ENCODE measurements at regions not wholly inside any gene's neighbourhood (a gene's known extent, or its start where the extent isn't known, plus 50 kb on each side); places are given as distances from the start of the nearest gene placed in this dataset.

DNA sequence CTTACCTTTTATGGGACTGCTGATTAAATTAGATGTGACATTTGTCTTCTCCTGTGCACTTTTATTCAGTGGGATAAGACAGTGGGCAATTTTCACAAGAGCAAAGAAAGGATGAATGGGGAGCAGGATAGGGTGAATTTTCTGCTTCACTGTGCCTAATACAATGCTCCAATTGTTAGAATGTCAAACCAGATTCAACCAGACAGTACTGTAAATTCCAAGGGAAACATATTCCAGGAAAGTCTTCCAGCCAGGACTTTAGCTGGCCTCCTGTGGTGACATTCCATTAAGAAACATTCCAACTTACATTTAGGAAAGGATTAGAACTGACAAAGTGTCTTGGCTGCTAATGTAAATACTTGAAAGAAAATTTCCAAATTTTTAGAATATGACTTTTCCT lies 100.1 kb upstream of the PROK2 start:
- DNase-seq (ENCODE audit: low read depth in 3 of 3, low spot score in 1 of 3): no peak

DNA sequence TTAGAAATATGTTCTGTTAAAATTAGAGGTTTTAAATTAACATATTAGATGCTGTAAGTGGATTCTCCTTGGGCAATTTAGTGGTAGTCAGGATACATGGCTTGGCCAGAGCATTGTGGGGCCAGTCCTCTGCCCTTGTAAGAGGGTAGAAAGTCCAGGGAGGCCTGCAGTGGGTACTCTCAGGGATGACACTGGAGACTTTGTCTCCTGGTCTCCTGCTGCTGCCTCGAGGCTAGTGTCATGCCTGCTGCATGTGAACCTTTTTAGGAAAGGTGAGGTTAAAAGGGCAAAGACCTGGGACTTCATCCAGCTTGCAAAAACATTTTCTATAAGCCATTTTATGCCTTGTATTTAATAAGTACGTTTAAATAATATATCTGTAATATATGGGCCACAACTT lies 96.8 kb upstream of the PROK2 start:
- DNase-seq (ENCODE audit: low read depth in 3 of 3, low spot score in 1 of 3): no peak

- DNase-seq (ENCODE audit: low read depth in 3 of 3, low spot score in 1 of 3): no peak
Measured at GRCh38 chr3:71881041-71881440, 96.1 kb upstream of the PROK2 start.

- DNase-seq (ENCODE audit: low read depth in 3 of 3, low spot score in 1 of 3): no peak
Measured at GRCh38 chr3:71879089-71879488, 94.1 kb upstream of the PROK2 start.

DNA sequence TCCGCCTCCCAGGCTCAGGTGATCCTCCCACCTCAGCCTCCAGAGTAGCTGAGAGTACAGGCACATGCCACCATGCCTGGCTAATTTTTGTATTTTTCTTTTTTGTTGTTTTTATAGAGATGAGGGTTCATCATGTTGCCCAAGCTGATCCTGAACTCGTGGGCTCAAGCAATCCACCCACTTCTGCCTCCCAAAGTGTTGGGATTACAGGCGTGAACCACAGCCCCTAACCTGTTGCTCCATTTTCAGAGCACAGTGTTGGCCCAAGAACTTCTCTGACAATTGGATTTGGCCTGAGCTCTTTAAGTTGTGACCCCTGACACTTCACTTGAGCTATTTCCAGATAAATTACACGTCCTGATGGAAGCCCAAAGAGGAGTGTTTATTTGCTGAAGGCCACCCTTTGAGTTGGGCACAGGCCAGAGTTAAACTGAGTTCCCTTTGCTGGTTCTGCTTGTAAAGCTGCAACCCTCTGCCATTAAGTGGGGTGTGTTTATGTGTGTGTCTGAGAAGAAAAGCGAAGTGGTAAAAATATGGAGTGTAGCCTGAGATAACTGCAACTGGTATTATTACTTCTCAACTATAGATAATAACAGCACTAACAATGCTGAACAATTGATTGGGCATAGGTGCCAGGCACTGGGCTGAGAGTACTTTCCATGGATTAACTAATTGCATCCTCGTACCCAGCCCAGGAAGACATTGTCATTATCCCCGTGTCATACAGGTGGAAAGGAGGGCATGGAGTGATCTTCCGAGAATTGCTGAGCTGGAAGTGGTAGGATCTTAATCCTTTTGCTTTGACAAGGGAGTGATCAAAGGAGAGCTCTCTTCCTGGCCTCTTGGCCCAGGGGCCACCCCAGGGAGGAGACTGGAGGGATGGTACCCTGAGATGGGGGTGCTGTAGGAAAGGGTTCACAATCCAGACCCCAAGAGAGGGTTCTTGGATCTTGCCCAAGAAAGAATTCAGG lies 91.5 kb upstream of the PROK2 start:
- DNase-seq (ENCODE audit: low read depth in 3 of 3, low spot score in 1 of 3): no peak

- DNase-seq (ENCODE audit: low read depth in 3 of 3, low spot score in 1 of 3): peak; percentile 27 to 77 (median 53)
Measured at GRCh38 chr3:71875461-71875947, 90.6 kb upstream of the PROK2 start.

GRCh38 chr3:71874618-71875017 lies 89.7 kb upstream of the PROK2 start:
- no peak for DNase-seq (ENCODE audit: low read depth in 3 of 3, low spot score in 1 of 3)

GRCh38 chr3:71873093-71873611 lies 88.2 kb upstream of the PROK2 start:
- DNase-seq (ENCODE audit: low read depth in 3 of 3, low spot score in 1 of 3): no peak

GRCh38 chr3:71872256-71872655 lies 87.3 kb upstream of the PROK2 start:
- no peak for DNase-seq (ENCODE audit: low read depth in 3 of 3, low spot score in 1 of 3)

GRCh38 chr3:71870966-71871512 lies 86.1 kb upstream of the PROK2 start:
- DNase-seq (ENCODE audit: low read depth in 3 of 3, low spot score in 1 of 3): no peak

GRCh38 chr3:71868876-71869275 lies 83.9 kb upstream of the PROK2 start:
- DNase-seq (ENCODE audit: low read depth in 3 of 3, low spot score in 1 of 3): no peak

DNA sequence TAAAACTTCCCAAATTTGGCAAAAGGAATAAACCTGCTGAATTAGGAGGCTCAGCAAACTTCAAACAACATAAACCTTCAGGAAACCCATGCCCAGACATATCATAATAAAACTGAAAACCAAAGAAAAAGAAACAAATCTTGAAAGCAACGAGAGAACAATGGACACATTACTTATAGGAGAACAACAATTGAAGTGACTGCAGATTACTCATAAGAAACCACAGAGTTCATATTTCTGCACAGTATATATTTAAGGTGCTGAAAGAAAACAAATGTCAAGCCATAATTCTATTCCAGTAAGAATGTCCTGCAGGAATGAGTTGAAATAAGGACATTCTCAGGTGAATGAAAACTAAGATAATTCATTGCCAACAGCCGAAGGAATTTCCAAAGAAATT lies 80.8 kb upstream of the PROK2 start:
- DNase-seq (ENCODE audit: low read depth in 3 of 3, low spot score in 1 of 3): no peak

GRCh38 chr3:71863563-71864190 lies 78.7 kb upstream of the PROK2 start:
- no peak for DNase-seq (ENCODE audit: low read depth in 3 of 3, low spot score in 1 of 3)

DNA sequence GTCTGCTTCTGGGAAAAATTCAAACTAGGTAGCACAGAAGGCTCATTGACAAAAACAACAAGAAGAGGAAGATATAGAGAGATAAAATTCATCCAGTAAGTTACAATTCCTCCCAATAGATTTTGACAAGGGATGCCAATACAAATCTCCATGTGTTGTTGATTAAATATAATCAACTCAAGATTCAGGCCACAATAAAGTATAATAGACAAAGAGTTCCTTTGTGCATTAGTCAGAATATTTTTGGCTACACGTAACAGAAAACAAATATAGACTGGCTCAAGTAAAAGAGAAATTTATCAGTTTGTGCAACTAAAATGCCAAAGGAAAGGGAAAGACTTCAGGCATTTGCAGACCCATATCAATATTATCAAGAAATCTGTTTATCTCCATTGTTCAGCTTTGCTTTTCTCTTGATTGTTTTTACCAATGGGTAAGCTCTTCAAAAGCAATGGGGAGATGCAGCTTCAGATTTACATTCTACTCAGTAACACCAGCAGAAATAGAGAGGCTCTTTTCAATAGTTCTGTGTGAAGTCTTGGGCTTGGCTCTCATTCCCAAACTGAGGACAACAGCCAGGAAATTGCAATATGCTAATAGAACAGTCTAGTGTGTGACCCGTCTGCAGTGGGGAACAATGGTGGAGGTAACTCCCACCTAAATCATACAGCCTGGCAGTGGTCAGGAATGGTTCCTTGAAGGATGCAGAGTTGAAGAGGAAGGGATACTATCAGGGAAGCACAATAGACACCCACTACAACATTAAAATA lies 77.6 kb upstream of the PROK2 start:
- DNase-seq (ENCODE audit: low read depth in 3 of 3, low spot score in 1 of 3): no peak

- no peak for DNase-seq (ENCODE audit: low read depth in 3 of 3, low spot score in 1 of 3)
Measured at GRCh38 chr3:71859123-71859519, 74.2 kb upstream of the PROK2 start.

DNA sequence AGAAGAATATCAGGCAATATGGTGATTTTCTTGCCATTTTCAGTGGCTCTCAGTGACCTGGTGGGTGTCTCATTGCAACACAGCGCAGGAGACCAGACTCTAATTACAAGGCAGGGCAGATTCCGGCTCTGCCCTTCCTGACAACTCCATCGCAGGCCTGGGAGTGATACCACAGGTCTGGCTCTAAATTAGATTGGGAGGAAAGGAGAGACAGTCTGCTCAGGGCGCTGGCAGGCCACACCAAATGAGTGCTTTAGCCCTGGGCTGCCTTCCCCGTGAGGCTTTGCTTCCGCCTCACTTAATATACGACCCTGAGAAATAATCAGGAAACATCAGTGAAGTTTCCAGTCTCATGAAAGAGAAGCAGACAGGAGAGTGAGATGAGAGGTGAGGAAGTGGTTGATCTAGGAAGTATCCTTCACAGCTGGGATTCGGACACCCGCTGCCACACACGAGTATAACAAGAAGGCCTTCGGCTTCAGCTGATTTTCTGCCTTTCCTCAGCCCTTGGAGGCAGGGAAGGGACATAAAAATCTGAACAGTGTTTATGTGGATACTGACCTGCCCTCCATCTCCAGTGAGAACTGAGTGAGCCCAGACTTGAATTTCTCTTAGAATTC lies 73.7 kb upstream of the PROK2 start:
- no peak for DNase-seq (ENCODE audit: low read depth in 3 of 3, low spot score in 1 of 3)

- DNase-seq (ENCODE audit: low read depth in 3 of 3, low spot score in 1 of 3): no peak
Measured at GRCh38 chr3:71857956-71858355, 73.0 kb upstream of the PROK2 start.

- DNase-seq (ENCODE audit: low read depth in 3 of 3, low spot score in 1 of 3): no peak
Measured at GRCh38 chr3:71854706-71855105, 69.8 kb upstream of the PROK2 start.

DNA sequence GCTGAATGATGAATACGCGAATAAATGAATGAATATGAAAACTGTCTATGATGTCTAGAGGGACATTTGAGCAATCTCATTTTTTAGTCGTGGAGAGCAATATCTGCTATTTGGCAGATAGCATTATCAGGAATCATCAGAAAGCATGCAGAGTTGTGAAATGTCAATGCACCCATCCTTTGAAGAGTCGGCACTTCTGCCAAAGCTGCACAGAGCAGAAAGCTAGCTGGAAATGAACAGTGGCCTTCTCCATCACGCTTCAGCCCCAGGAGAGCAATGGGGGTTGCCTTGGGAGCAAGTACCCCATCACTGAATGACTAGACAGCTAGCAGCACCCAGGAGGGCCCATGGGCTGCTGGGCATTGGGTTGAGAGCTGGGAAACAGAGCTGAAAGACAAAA lies 69.1 kb upstream of the PROK2 start:
- DNase-seq (ENCODE audit: low read depth in 3 of 3, low spot score in 1 of 3): no peak

- no peak for DNase-seq (ENCODE audit: low read depth in 3 of 3, low spot score in 1 of 3)
Measured at GRCh38 chr3:71851878-71852277, 66.9 kb upstream of the PROK2 start.

- no peak for DNase-seq (ENCODE audit: low read depth in 3 of 3, low spot score in 1 of 3)
Measured at GRCh38 chr3:71850654-71851053, 65.7 kb upstream of the PROK2 start.

Measured in stimulated activated CD4-positive, alpha-beta T cell treated with anti-CD3 and anti-CD28 coated beads, TNF-alpha, amount 100 ng/mL, for 1 hour (primary cell).